GM23248 (cell line): ENCODE measurements at regions not wholly inside any gene's neighbourhood (a gene's known extent, or its start where the extent isn't known, plus 50 kb on each side); places are given as distances from the start of the nearest gene placed in this dataset.

ENCODE experiments used
- EZH2 ChIP-seq: fragments of 200-600 bp; sonication (generic); IDR thresholded peaks from 2 replicates; pipeline ENCODE4 v1.6.1; 2018; ENCODE audit warnings: antibody characterized with exemption, mild to moderate bottlenecking; ENCODE audit not compliant: insufficient read depth, poor library complexity, severe bottlenecking
- EZH2phosphoT487 ChIP-seq: fragments of 200-600 bp; sonication (generic); IDR thresholded peaks from 2 replicates; pipeline ENCODE4 v1.6.1; 2018; ENCODE audit warnings: antibody characterized with exemption, moderate library complexity, mild to moderate bottlenecking, low read depth; ENCODE audit not compliant: insufficient read depth

- TF ChIP-seq EZH2 (no peak), EZH2phosphoT487 (no peak)
Measured at GRCh38 chr5:133773247-133774202, 161.2 kb upstream of the FSTL4 start.
